Parathyroid adenoma (tissue), 2 donors: ENCODE measurements at regions not wholly inside any gene's neighbourhood (a gene's known extent, or its start where the extent isn't known, plus 50 kb on each side); places are given as distances from the start of the nearest gene placed in this dataset.

ENCODE experiments used
- H2AFZ ChIP-seq: fragments of 300-600 bp; sonication (generic); one replicate; pipeline ENCODE4 v1.7.0; 2017; ENCODE audit warnings: antibody characterized with exemption, mild to moderate bottlenecking
- H3K27ac ChIP-seq: fragments of 300-600 bp; sonication (generic); one replicate; pipeline ENCODE4 v1.7.0; 2017
- H3K27me3 ChIP-seq: fragments of 300-600 bp; sonication (generic); one replicate; pipeline ENCODE4 v1.7.0; 2017; ENCODE audit warnings: low read length; ENCODE audit not compliant: control insufficient read depth, insufficient read depth
- H3K36me3 ChIP-seq: fragments of 300-600 bp; sonication (generic); one replicate; pipeline ENCODE4 v1.7.0; 2017; ENCODE audit warnings: low read length; ENCODE audit not compliant: control insufficient read depth, insufficient read depth
- H3K4me1 ChIP-seq: fragments of 300-600 bp; sonication (generic); one replicate; pipeline ENCODE4 v1.7.0; 2017; ENCODE audit warnings: control low read depth
- H3K4me2 ChIP-seq: fragments of 300-600 bp; sonication (generic); one replicate; pipeline ENCODE4 v1.7.0; 2017; ENCODE audit warnings: low read length
- H3K4me3 ChIP-seq: fragments of 300-600 bp; sonication (generic); one replicate; pipeline ENCODE4 v1.7.0; 2017; ENCODE audit warnings: low read depth, low read length
- H3K79me2 ChIP-seq: fragments of 300-600 bp; sonication (generic); one replicate; pipeline ENCODE4 v1.7.0; 2017; ENCODE audit warnings: control low read depth
- H3K9ac ChIP-seq: fragments of 300-600 bp; sonication (generic); one replicate; pipeline ENCODE4 v1.7.0; 2017; ENCODE audit warnings: mild to moderate bottlenecking
- H3K9me3 ChIP-seq: fragments of 300-600 bp; sonication (generic); one replicate; pipeline ENCODE4 v1.7.0; 2017; ENCODE audit warnings: low read length; ENCODE audit not compliant: control insufficient read depth
- CTCF ChIP-seq: fragments of 300-600 bp; sonication (generic); IDR thresholded peaks from one replicate; pipeline ENCODE4 v1.7.0; 2017; ENCODE audit warnings: antibody characterized with exemption, mild to moderate bottlenecking
- donor health status: primary hyperparathyroidism.

- Histone ChIP-seq H3K79me2 (no peaks in the 10 kb centered on the region), H3K4me1 (no peaks in the 10 kb centered on the region), H2AFZ (no peak overlapping the region), H3K4me3 (no peak overlapping the region), H3K9ac (no peak overlapping the region), H3K4me2 (no peak overlapping the region), H3K27me3 (no peaks in the 10 kb centered on the region), H3K36me3 (no peaks in the 10 kb centered on the region), H3K9me3 (no peaks in the 10 kb centered on the region), H3K27ac (no peak overlapping the region)
- TF ChIP-seq CTCF: no peak
These were observed 557.4 kb upstream of the ROBO2 start for GRCh38 chr3:76482510-76482909.

- H3K4me1 ChIP-seq: no peaks in the 10 kb centered on the region
These were observed 552.5 kb upstream of the ROBO2 start for GRCh38 chr3:76487446-76487845.

GRCh38 chr3:76490064-76490463, 549.8 kb upstream of the ROBO2 start:
- no peak overlapping the region for H3K4me2 ChIP-seq
- no peak for TF ChIP-seq CTCF

More at GRCh38 chr3:76487446-76487845, 552.5 kb upstream of the ROBO2 start:
- no peaks in the 10 kb centered on the region for H3K9me3 ChIP-seq
- H3K27me3 ChIP-seq: no peaks in the 10 kb centered on the region
- no peak overlapping the region for H3K4me3 ChIP-seq
- no peak overlapping the region for H3K27ac ChIP-seq
- no peak overlapping the region for H3K9ac ChIP-seq
- H3K79me2 ChIP-seq: no peaks in the 10 kb centered on the region
- H3K4me2 ChIP-seq: no peak overlapping the region
- H3K36me3 ChIP-seq: no peaks in the 10 kb centered on the region
- TF ChIP-seq CTCF: no peak
- H2AFZ ChIP-seq: no peak overlapping the region

GRCh38 chr3:76495216-76495615, 544.7 kb upstream of the ROBO2 start:
- no peaks in the 10 kb centered on the region for H3K9me3 ChIP-seq
- H3K4me1 ChIP-seq: no peaks in the 10 kb centered on the region
- H3K4me2 ChIP-seq: no peak overlapping the region
- H2AFZ ChIP-seq: no peak overlapping the region
- no peak overlapping the region for H3K9ac ChIP-seq
- no peak for TF ChIP-seq CTCF
- no peaks in the 10 kb centered on the region for H3K27me3 ChIP-seq
- no peak overlapping the region for H3K4me3 ChIP-seq
- no peaks in the 10 kb centered on the region for H3K36me3 ChIP-seq
- H3K27ac ChIP-seq: no peak overlapping the region
- H3K79me2 ChIP-seq: no peaks in the 10 kb centered on the region

More at GRCh38 chr3:76490064-76490463, 549.8 kb upstream of the ROBO2 start:
- H3K9me3 ChIP-seq: no peaks in the 10 kb centered on the region
- no peak overlapping the region for H3K9ac ChIP-seq
- H2AFZ ChIP-seq: no peak overlapping the region
- H3K36me3 ChIP-seq: no peaks in the 10 kb centered on the region
- no peaks in the 10 kb centered on the region for H3K79me2 ChIP-seq
- no peak overlapping the region for H3K4me3 ChIP-seq
- H3K27me3 ChIP-seq: no peaks in the 10 kb centered on the region
- H3K4me1 ChIP-seq: no peaks in the 10 kb centered on the region
- H3K27ac ChIP-seq: no peak overlapping the region

- Histone ChIP-seq H3K4me3 (no peak overlapping the region), H3K79me2 (no peaks in the 10 kb centered on the region), H3K9ac (no peak overlapping the region), H3K27ac (no peak overlapping the region), H3K9me3 (no peaks in the 10 kb centered on the region), H3K4me1 (no peaks in the 10 kb centered on the region), H3K36me3 (no peaks in the 10 kb centered on the region), H3K4me2 (no peak overlapping the region), H2AFZ (no peak overlapping the region), H3K27me3 (no peaks in the 10 kb centered on the region)
- no peak for TF ChIP-seq CTCF
These were observed 542.3 kb upstream of the ROBO2 start for GRCh38 chr3:76497636-76498035.
